K562 (cell line): ENCODE measurements at regions not wholly inside any gene's neighbourhood (a gene's known extent, or its start where the extent isn't known, plus 50 kb on each side); places are given as distances from the start of the nearest gene placed in this dataset.

ENCODE experiments used
- ATAC-seq: fragments of 200-7000 bp; cut with Tn5 transposase; 3 replicates; pipeline ENCODE4 v1.9.1; 2020; ENCODE audit warnings: moderate library complexity
- BruUV-seq: library from RNA; stranded (reverse); fragments of 400-500 nt; replicated peaks from 2 replicates; lab custom pipeline; 2021; lab: Mats Ljungman, UMichigan
- CTCF ChIA-PET: fragments of 300-600 bp; formaldehyde crosslinking; extraction: SDS; loops from one replicate; lab custom pipeline; 2021; ENCODE audit warnings: low intra/inter-chr PET ratio; lab: Yijun Ruan, JAX
- POLR2A ChIA-PET: fragments of 300-600, 350-650 bp; sonication (Branson Sonifier 250); formaldehyde crosslinking; extraction: SDS; loops from one replicate; lab custom pipeline; 2021; ENCODE audit warnings: antibody characterized with exemption, inconsistent platforms; lab: Yijun Ruan, JAX
- DNase-seq, 4 experiments: peaks; one replicate each; pipeline versions ENCODE4 v3.0.0 to v3.0.0-alpha.2; 2011 to 2018; ENCODE audit warnings: low spot score in 3 of 4, mixed read lengths in 3 of 4; ENCODE audit errors: extremely low read depth in 1 of 4
- FAIRE-seq: peaks from 2 replicates; lab custom pipeline; 2011; peaks lifted over from hg19 to GRCh38; lab: Jason Lieb, UNC
- H2AFZ ChIP-seq: 2 replicates; pipeline ENCODE4 v1.6.0; 2011; ENCODE audit warnings: low read depth, low read length, control low read depth, inconsistent platforms
- H3K27ac ChIP-seq: fragments of 200-600 bp; 3 replicates; pipeline ENCODE4 v1.8.0; 2011; ENCODE audit warnings: low read depth, mild to moderate bottlenecking, control low read depth, inconsistent platforms, low read length, moderate library complexity, mixed read lengths; ENCODE audit errors: extremely low read depth
- H3K27me3 ChIP-seq, 2 experiments: fragments of 300-600 bp in 1 of 2; 2 replicates in 1 of 2; 3 replicates in 1 of 2; pipeline versions ENCODE4 v1.6.0 to v1.8.0; 2011; ENCODE audit warnings: inconsistent platforms in 2 of 2, low read length in 2 of 2, mild to moderate bottlenecking in 1 of 2, mixed read lengths in 1 of 2, moderate library complexity in 1 of 2; ENCODE audit not compliant: control insufficient read depth in 2 of 2, insufficient read depth in 2 of 2
- H3K36me3 ChIP-seq: fragments of 300-600 bp; 3 replicates; pipeline ENCODE4 v1.8.0; 2011; ENCODE audit warnings: mild to moderate bottlenecking, low read length, inconsistent platforms; ENCODE audit not compliant: control insufficient read depth, insufficient read depth
- H3K4me1 ChIP-seq, 2 experiments: fragments of 200-600 bp in 1 of 2; replicated peaks in 1 of 2; 2 replicates in 1 of 2; 3 replicates in 1 of 2; pipeline versions ENCODE4 v1.5.1 to v1.8.0; 2011; ENCODE audit warnings: inconsistent platforms in 2 of 2, low read length in 2 of 2, mild to moderate bottlenecking in 1 of 2, mixed read lengths in 1 of 2, moderate library complexity in 1 of 2; ENCODE audit not compliant: control insufficient read depth in 2 of 2, insufficient read depth in 2 of 2
- H3K4me2 ChIP-seq: 2 replicates; pipeline ENCODE4 v1.6.1; 2011; ENCODE audit warnings: low read length, control low read depth, inconsistent platforms, mixed read lengths; ENCODE audit not compliant: insufficient read depth
- H3K4me3 ChIP-seq: fragments of 200-600 bp; sonication (generic), shearing (Covaris generic); 2 replicates; pipeline ENCODE4 v1.5.1; 2016; ENCODE audit warnings: control low read depth, inconsistent platforms
- H3K79me2 ChIP-seq: fragments of 200-600 bp; 3 replicates; pipeline ENCODE4 v1.8.0; 2011; ENCODE audit warnings: low read length, inconsistent platforms; ENCODE audit not compliant: control insufficient read depth, insufficient read depth
- H3K9ac ChIP-seq, 2 experiments: 2 replicates each; pipeline versions ENCODE4 v1.6.0 to v1.6.1; 2011; ENCODE audit warnings: low read depth in 2 of 2, low read length in 2 of 2, control low read depth in 1 of 2, inconsistent platforms in 1 of 2, mild to moderate bottlenecking in 1 of 2, mixed read lengths in 1 of 2; ENCODE audit not compliant: insufficient read depth in 1 of 2
- H3K9me1 ChIP-seq: one replicate; pipeline ENCODE4 v1.6.0; 2011; ENCODE audit warnings: inconsistent platforms, mild to moderate bottlenecking, low read length, moderate library complexity; ENCODE audit not compliant: control insufficient read depth, insufficient read depth
- H3K9me3 ChIP-seq: replicated peaks from 2 replicates; pipeline ENCODE4 v1.5.1; 2011; ENCODE audit warnings: low read depth, low read length, inconsistent platforms; ENCODE audit not compliant: control insufficient read depth, insufficient read depth
- H4K20me1 ChIP-seq: replicated peaks from 2 replicates; pipeline ENCODE4 v1.6.1; 2011; ENCODE audit warnings: low read length, inconsistent platforms, mixed read lengths; ENCODE audit not compliant: control insufficient read depth, insufficient read depth
- CBFB ChIP-seq: sonication (generic); formaldehyde crosslinking; IDR thresholded peaks from 2 replicates; pipeline ENCODE4 v1.4.0; 2020; ENCODE audit warnings: mild to moderate bottlenecking, missing genetic modification reagents
- DPF2 ChIP-seq: fragments of 450-650 bp; IDR thresholded peaks from 2 replicates; pipeline ENCODE4 v1.6.1; 2016
- EGR1 ChIP-seq: fragments of 450-650 bp; conservative IDR thresholded peaks from 2 replicates; pipeline ENCODE4 v1.6.1; 2017; ENCODE audit warnings: mild to moderate bottlenecking
- EHMT2 ChIP-seq: fragments of 450-650 bp; IDR thresholded peaks from 2 replicates; pipeline ENCODE4 v1.6.1; 2018; ENCODE audit warnings: antibody characterized with exemption
- HDGF ChIP-seq: fragments of 450-650 bp; IDR thresholded peaks from 2 replicates; pipeline ENCODE4 v1.6.1; 2016
- PHF8 ChIP-seq: fragments of 200-600 bp; sonication (generic); IDR thresholded peaks from 2 replicates; pipeline ENCODE4 v1.6.1; 2012; ENCODE audit warnings: mixed run types, mild to moderate bottlenecking, inconsistent platforms, low read length, moderate library complexity, borderline replicate concordance
- POLR3G ChIP-seq: IDR thresholded peaks from 2 replicates; pipeline ENCODE4 v1.6.1; 2011; ENCODE audit not compliant: insufficient read length, insufficient replicate concordance; ENCODE audit errors: extremely low read depth
- RBM34 ChIP-seq: fragments of 200-400 bp; formaldehyde crosslinking; IDR thresholded peaks from 2 replicates; pipeline ENCODE4 v1.6.1; 2018; ENCODE audit warnings: low read length, borderline replicate concordance; ENCODE audit not compliant: insufficient read depth
- SOX6 ChIP-seq: fragments of 450-650 bp; IDR thresholded peaks from 2 replicates; pipeline ENCODE4 v1.6.1; 2014; ENCODE audit warnings: mild to moderate bottlenecking
- ZKSCAN1 ChIP-seq: fragments of 150-350 bp; IDR thresholded peaks from 2 replicates; pipeline ENCODE4 v1.6.1; 2016; ENCODE audit warnings: low read depth, low read length
- WGBS: fragments of 100-300 bp; shearing (Covaris generic); methylation state at CpG from one replicate; pipeline ENCODE4 v1.1.6; 2016; ENCODE audit warnings: low coverage, mixed read lengths; ENCODE audit not compliant: insufficient coverage; ENCODE audit errors: missing lambda C conversion rate; 5-methylcytosine and 5-hydroxymethylcytosine counted together
- in situ Hi-C: fragments of 300-500 bp; cut with MboI; formaldehyde crosslinking; loops from 4 replicates; pipeline ENCODE4 v1.15.0; 2018; ENCODE audit warnings: inconsistent platforms, mixed read lengths
- intact Hi-C: fragments of 100-400 bp; cut with micrococcal nuclease; formaldehyde crosslinking; loops from 2 replicates; pipeline ENCODE4 v1.14.2; 2022
- TF ChIP-seq, protein P1 (sequence below): fragments of 200-600 bp; sonication (generic); IDR thresholded peaks from one replicate; pipeline ENCODE4 v1.6.1; 2012; ENCODE audit warnings: mild to moderate bottlenecking, low read depth, low read length, inconsistent platforms
- TF ChIP-seq, protein P2 (sequence below): fragments of 200-800 bp; sonication (Bioruptor generic); IDR thresholded peaks from 2 replicates; pipeline ENCODE4 v1.6.1; 2017; ENCODE audit warnings: missing genetic modification characterization, missing compliant biosample characterization

GRCh38 chr9:92184041-92184564, 68.9 kb upstream of the SPTLC1 start:
- no peak overlapping the region for H3K4me3 ChIP-seq
- no peak overlapping the region for H3K9ac ChIP-seq
- ChIA-PET CTCF (no interaction called here), POLR2A (no interaction called here)
- no peaks in the 10 kb centered on the region for H4K20me1 ChIP-seq
- H3K27ac ChIP-seq = no peak overlapping the region
- in situ Hi-C loops = no loop called here
- no peaks in the 10 kb centered on the region for H3K36me3 ChIP-seq
- WGBS = 38% methylated on average over 1 of the region's 1 CpG
- H3K79me2 ChIP-seq = no peaks in the 10 kb centered on the region
- no peak overlapping the region for H2AFZ ChIP-seq
- no peaks in the 10 kb centered on the region for H3K9me1 ChIP-seq
- DNase-seq (no peak), FAIRE-seq (no peak), ATAC-seq (no peak)
- no TSS peak for BruUV-seq
- H3K4me2 ChIP-seq = no peak overlapping the region
- peaks cover 20 to 37% of the 10 kb centered on the region in 2 experiments for H3K4me1 ChIP-seq
- no peaks in the 10 kb centered on the region for H3K27me3 ChIP-seq
- intact Hi-C loops = no loop called here
- H3K9me3 ChIP-seq = peaks cover 5% of the 10 kb centered on the region
- TF ChIP-seq RBM34 (no peak), HDGF (no peak), POLR3G (no peak), DPF2 (0 out of 2 replicates have a peak, but pooled peaks have one; percentile 15), SOX6 (no peak), CBFB (CRISPR knock-in tag) (no peak), ZKSCAN1 (no peak), EGR1 (peak; percentile 66), EHMT2 (peak; percentile 32; the same call in 1 of the 2 replicates), PHF8 (no peak)
- TF ChIP-seq, protein P1, sequence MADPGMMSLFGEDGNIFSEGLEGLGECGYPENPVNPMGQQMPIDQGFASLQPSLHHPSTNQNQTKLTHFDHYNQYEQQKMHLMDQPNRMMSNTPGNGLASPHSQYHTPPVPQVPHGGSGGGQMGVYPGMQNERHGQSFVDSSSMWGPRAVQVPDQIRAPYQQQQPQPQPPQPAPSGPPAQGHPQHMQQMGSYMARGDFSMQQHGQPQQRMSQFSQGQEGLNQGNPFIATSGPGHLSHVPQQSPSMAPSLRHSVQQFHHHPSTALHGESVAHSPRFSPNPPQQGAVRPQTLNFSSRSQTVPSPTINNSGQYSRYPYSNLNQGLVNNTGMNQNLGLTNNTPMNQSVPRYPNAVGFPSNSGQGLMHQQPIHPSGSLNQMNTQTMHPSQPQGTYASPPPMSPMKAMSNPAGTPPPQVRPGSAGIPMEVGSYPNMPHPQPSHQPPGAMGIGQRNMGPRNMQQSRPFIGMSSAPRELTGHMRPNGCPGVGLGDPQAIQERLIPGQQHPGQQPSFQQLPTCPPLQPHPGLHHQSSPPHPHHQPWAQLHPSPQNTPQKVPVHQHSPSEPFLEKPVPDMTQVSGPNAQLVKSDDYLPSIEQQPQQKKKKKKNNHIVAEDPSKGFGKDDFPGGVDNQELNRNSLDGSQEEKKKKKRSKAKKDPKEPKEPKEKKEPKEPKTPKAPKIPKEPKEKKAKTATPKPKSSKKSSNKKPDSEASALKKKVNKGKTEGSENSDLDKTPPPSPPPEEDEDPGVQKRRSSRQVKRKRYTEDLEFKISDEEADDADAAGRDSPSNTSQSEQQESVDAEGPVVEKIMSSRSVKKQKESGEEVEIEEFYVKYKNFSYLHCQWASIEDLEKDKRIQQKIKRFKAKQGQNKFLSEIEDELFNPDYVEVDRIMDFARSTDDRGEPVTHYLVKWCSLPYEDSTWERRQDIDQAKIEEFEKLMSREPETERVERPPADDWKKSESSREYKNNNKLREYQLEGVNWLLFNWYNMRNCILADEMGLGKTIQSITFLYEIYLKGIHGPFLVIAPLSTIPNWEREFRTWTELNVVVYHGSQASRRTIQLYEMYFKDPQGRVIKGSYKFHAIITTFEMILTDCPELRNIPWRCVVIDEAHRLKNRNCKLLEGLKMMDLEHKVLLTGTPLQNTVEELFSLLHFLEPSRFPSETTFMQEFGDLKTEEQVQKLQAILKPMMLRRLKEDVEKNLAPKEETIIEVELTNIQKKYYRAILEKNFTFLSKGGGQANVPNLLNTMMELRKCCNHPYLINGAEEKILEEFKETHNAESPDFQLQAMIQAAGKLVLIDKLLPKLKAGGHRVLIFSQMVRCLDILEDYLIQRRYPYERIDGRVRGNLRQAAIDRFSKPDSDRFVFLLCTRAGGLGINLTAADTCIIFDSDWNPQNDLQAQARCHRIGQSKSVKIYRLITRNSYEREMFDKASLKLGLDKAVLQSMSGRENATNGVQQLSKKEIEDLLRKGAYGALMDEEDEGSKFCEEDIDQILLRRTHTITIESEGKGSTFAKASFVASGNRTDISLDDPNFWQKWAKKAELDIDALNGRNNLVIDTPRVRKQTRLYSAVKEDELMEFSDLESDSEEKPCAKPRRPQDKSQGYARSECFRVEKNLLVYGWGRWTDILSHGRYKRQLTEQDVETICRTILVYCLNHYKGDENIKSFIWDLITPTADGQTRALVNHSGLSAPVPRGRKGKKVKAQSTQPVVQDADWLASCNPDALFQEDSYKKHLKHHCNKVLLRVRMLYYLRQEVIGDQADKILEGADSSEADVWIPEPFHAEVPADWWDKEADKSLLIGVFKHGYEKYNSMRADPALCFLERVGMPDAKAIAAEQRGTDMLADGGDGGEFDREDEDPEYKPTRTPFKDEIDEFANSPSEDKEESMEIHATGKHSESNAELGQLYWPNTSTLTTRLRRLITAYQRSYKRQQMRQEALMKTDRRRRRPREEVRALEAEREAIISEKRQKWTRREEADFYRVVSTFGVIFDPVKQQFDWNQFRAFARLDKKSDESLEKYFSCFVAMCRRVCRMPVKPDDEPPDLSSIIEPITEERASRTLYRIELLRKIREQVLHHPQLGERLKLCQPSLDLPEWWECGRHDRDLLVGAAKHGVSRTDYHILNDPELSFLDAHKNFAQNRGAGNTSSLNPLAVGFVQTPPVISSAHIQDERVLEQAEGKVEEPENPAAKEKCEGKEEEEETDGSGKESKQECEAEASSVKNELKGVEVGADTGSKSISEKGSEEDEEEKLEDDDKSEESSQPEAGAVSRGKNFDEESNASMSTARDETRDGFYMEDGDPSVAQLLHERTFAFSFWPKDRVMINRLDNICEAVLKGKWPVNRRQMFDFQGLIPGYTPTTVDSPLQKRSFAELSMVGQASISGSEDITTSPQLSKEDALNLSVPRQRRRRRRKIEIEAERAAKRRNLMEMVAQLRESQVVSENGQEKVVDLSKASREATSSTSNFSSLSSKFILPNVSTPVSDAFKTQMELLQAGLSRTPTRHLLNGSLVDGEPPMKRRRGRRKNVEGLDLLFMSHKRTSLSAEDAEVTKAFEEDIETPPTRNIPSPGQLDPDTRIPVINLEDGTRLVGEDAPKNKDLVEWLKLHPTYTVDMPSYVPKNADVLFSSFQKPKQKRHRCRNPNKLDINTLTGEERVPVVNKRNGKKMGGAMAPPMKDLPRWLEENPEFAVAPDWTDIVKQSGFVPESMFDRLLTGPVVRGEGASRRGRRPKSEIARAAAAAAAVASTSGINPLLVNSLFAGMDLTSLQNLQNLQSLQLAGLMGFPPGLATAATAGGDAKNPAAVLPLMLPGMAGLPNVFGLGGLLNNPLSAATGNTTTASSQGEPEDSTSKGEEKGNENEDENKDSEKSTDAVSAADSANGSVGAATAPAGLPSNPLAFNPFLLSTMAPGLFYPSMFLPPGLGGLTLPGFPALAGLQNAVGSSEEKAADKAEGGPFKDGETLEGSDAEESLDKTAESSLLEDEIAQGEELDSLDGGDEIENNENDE = no peak
- TF ChIP-seq, protein P2, sequence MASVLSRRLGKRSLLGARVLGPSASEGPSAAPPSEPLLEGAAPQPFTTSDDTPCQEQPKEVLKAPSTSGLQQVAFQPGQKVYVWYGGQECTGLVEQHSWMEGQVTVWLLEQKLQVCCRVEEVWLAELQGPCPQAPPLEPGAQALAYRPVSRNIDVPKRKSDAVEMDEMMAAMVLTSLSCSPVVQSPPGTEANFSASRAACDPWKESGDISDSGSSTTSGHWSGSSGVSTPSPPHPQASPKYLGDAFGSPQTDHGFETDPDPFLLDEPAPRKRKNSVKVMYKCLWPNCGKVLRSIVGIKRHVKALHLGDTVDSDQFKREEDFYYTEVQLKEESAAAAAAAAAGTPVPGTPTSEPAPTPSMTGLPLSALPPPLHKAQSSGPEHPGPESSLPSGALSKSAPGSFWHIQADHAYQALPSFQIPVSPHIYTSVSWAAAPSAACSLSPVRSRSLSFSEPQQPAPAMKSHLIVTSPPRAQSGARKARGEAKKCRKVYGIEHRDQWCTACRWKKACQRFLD = no peak
